ENCODE measurements at regions not wholly inside any gene's neighbourhood (a gene's known extent, or its start where the extent isn't known, plus 50 kb on each side); places are given as distances from the start of the nearest gene placed in this dataset.

GRCh38 chr2:53362934-53363333 lies 404.7 kb upstream of the CHAC2 start:
- TF ChIP-seq CTCF (IDR thresholded peaks at IDR 0.05; ENCODE audit: control insufficient read depth, extremely low read depth, insufficient read depth), result no peak
- DNase-seq (ENCODE audit: low read depth), result no peak
- no peak overlapping the region for H3K4me3 ChIP-seq (ENCODE audit: low read depth, low read length)

GRCh38 chr2:53356291-53356905 lies 411.2 kb upstream of the CHAC2 start:
- no peak for TF ChIP-seq CTCF (IDR thresholded peaks at IDR 0.05; ENCODE audit: control insufficient read depth, extremely low read depth, insufficient read depth)
- DNase-seq (ENCODE audit: low read depth), result no peak

GRCh38 chr2:53353135-53354114 lies 414.2 kb upstream of the CHAC2 start:
- no peak overlapping the region for H3K4me3 ChIP-seq (ENCODE audit: low read depth, low read length)
- TF ChIP-seq CTCF (IDR thresholded peaks at IDR 0.05; ENCODE audit: control insufficient read depth, extremely low read depth, insufficient read depth), result no peak
- DNase-seq (ENCODE audit: low read depth), result no peak

More at GRCh38 chr2:53356291-53356905, 411.2 kb upstream of the CHAC2 start:
- H3K4me3 ChIP-seq (ENCODE audit: low read depth, low read length), result no peak overlapping the region

GRCh38 chr2:53347269-53347668 lies 420.3 kb upstream of the CHAC2 start:
- no peak for TF ChIP-seq CTCF (IDR thresholded peaks at IDR 0.05; ENCODE audit: control insufficient read depth, extremely low read depth, insufficient read depth)
- H3K4me3 ChIP-seq (ENCODE audit: low read depth, low read length), result no peak overlapping the region
- DNase-seq (ENCODE audit: low read depth), result no peak

- TF ChIP-seq CTCF (IDR thresholded peaks at IDR 0.05; ENCODE audit: control insufficient read depth, extremely low read depth, insufficient read depth), result no peak
- no peak for DNase-seq (ENCODE audit: low read depth)
- no peak overlapping the region for H3K4me3 ChIP-seq (ENCODE audit: low read depth, low read length)
These were observed 425.4 kb upstream of the CHAC2 start for GRCh38 chr2:53342248-53342647.

- H3K4me3 ChIP-seq (ENCODE audit: low read depth, low read length), result no peak overlapping the region
- DNase-seq (ENCODE audit: low read depth), result no peak
- no peak for TF ChIP-seq CTCF (IDR thresholded peaks at IDR 0.05; ENCODE audit: control insufficient read depth, extremely low read depth, insufficient read depth)
These were observed 433.0 kb upstream of the CHAC2 start for GRCh38 chr2:53334610-53335009.

Measured in LNCaP clone FGC (cell line).